Kidney (tissue), 13 donors: ENCODE measurements at regions not wholly inside any gene's neighbourhood (a gene's known extent, or its start where the extent isn't known, plus 50 kb on each side); places are given as distances from the start of the nearest gene placed in this dataset.
A peak's percentile ranks its signal among the peaks of the same experiment; 100 is the strongest.

Source experiments
- DNase-seq, 5 donors: peaks; one replicate each; pipeline ENCODE4 v3.0.0-alpha.2; 2013 to 2020
- FAIRE-seq: peaks from 2 replicates; lab custom pipeline; 2012; peaks lifted over from hg19 to GRCh38; lab: Jason Lieb, UNC
- H3K27ac ChIP-seq, 2 donors: one replicate each; pipeline ENCODE4 v1.7.0; 2013; ENCODE audit warnings: low read depth in 2 of 2, low read length in 2 of 2, inconsistent platforms in 1 of 2
- H3K27me3 ChIP-seq: one replicate; pipeline ENCODE4 v1.7.1; 2013; ENCODE audit warnings: low read length, inconsistent platforms; ENCODE audit not compliant: control insufficient read depth, insufficient read depth
- H3K36me3 ChIP-seq, 3 donors: one replicate each; pipeline versions ENCODE4 v1.7.0 to v1.7.1; 2013; ENCODE audit warnings: low read length in 3 of 3, control low read depth in 1 of 3, inconsistent platforms in 1 of 3; ENCODE audit not compliant: insufficient read depth in 3 of 3, control insufficient read depth in 2 of 3
- H3K4me1 ChIP-seq, 3 donors: one replicate each; pipeline versions ENCODE4 v1.7.0 to v1.7.1; 2013; ENCODE audit warnings: low read length in 3 of 3, inconsistent platforms in 1 of 3, low read depth in 1 of 3; ENCODE audit not compliant: control insufficient read depth in 2 of 3, insufficient read depth in 2 of 3
- H3K4me3 ChIP-seq, 3 donors: one replicate each; pipeline versions ENCODE4 v1.7.0 to v1.8.1; 2013; ENCODE audit warnings: low read length in 3 of 3, control low read depth in 1 of 3, inconsistent platforms in 1 of 3
- H3K9ac ChIP-seq, 3 donors: one replicate each; pipeline versions ENCODE4 v1.7.0 to v1.7.1; 2013; ENCODE audit warnings: low read length in 3 of 3, control low read depth in 1 of 3, inconsistent platforms in 1 of 3
- H3K9me3 ChIP-seq, 3 donors: one replicate each; pipeline versions ENCODE4 v1.7.0 to v1.7.1; 2013; ENCODE audit warnings: low read length in 3 of 3, control low read depth in 1 of 3, inconsistent platforms in 1 of 3; ENCODE audit not compliant: control insufficient read depth in 2 of 3, insufficient read depth in 1 of 3
- intact Hi-C: fragments of 100-400 bp; cut with DNase I; formaldehyde crosslinking; loops from one replicate; pipeline ENCODE4 v1.11.1; 2022
- TF ChIP-seq, protein P1 (sequence below): IDR thresholded peaks from 3 replicates; pipeline ENCODE4 v1.5.1; 2012; ENCODE audit warnings: mild to moderate bottlenecking, moderate library complexity, borderline replicate concordance; ENCODE audit not compliant: insufficient read depth; ENCODE audit errors: extremely low read depth
- donor health status: control.
- donor health status: control.
- donor health status: control.
- donor health status: control.
- donor health status: control.
- donor health status: DM: yes; HTN: yes; CAD: no.
- donor health status: Normal renal cell carcinoma (clear cell type).

DNA sequence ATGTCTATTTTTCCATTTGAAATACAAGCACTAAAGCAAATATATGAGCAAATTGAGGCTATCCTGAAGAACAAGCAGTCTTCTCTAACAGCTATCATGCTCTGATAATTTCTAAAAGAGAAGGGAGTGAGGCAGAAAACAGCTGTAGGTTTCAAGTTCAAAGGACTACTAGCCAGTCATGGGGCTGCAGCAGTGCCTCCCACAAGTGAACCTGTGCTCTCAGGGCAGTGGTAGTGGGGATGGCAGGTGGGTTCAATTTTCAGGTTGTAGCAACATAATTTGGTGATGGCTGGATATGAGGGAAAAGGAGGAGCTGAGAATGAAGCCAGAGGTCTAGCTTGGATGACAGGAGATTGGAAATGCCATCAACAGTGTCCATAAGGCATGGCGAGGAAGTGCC is 93.5 kb upstream of the ARHGAP20 start:
- FAIRE-seq = no peak

DNA sequence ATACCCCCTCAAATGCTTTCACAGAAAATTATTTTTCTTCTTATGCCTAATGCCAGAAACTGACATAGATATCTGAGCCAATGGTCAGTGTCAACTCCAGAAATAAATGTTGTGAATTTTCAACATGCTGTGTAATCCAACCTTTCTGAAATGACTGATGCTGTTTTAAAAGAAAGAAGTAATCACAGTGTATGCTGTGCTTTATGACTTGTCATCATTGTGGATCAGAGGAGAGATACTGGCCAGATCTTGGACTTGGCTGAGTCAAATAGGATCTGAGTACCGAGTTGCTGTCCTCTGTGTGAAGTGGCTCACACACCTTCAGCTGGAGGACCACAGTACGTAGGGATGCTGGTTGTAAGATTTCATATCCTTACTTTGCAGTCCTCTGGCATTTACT is 89.9 kb upstream of the ARHGAP20 start:
- no peak overlapping the region for H3K27ac ChIP-seq
- FAIRE-seq = no peak
- DNase-seq = no peak
- intact Hi-C loops = no loop called here
- no peak overlapping the region for H3K4me3 ChIP-seq
- no peaks in the 10 kb centered on the region for H3K36me3 ChIP-seq
- no peaks in the 10 kb centered on the region for H3K9me3 ChIP-seq
- no peaks in the 10 kb centered on the region for H3K27me3 ChIP-seq
- TF ChIP-seq, protein P1, sequence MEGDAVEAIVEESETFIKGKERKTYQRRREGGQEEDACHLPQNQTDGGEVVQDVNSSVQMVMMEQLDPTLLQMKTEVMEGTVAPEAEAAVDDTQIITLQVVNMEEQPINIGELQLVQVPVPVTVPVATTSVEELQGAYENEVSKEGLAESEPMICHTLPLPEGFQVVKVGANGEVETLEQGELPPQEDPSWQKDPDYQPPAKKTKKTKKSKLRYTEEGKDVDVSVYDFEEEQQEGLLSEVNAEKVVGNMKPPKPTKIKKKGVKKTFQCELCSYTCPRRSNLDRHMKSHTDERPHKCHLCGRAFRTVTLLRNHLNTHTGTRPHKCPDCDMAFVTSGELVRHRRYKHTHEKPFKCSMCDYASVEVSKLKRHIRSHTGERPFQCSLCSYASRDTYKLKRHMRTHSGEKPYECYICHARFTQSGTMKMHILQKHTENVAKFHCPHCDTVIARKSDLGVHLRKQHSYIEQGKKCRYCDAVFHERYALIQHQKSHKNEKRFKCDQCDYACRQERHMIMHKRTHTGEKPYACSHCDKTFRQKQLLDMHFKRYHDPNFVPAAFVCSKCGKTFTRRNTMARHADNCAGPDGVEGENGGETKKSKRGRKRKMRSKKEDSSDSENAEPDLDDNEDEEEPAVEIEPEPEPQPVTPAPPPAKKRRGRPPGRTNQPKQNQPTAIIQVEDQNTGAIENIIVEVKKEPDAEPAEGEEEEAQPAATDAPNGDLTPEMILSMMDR = no peak
- H3K9ac ChIP-seq = no peak overlapping the region
- no peaks in the 10 kb centered on the region for H3K4me1 ChIP-seq

More for the DNA sequence above, 93.5 kb upstream of the ARHGAP20 start:
- Histone ChIP-seq H3K9me3 (no peaks in the 10 kb centered on the region), H3K27me3 (no peaks in the 10 kb centered on the region), H3K27ac (no peak overlapping the region), H3K36me3 (no peaks in the 10 kb centered on the region), H3K4me3 (no peak overlapping the region), H3K4me1 (no peaks in the 10 kb centered on the region), H3K9ac (no peak overlapping the region)
- TF ChIP-seq, protein P1 = no peak
- intact Hi-C loops = no loop called here
- peak in 4 of 5 donors; percentile 43 to 71 (median 48) for DNase-seq

DNA sequence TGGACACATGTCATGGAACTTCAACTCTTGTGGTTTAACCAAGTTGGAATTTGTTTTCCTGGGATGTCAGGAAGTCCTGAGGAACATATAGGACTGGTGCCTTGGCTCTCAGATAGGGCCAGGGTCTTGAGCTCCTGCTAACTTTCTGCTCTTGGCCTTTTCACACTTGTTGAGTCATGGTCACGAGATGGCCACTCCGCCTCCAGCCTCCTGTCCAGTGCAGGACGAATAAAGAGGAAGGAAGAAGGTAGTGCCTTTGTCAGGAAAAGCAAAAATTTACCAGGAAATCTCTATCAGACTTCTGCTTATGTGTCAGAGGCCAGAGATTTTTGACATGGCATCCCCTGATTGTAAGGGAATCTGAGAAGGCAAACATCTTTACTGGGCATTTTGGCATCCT is 89.1 kb upstream of the ARHGAP20 start:
- Histone ChIP-seq H3K36me3 (no peaks in the 10 kb centered on the region), H3K9ac (no peak overlapping the region), H3K4me1 (no peaks in the 10 kb centered on the region), H3K27ac (no peak overlapping the region), H3K9me3 (no peaks in the 10 kb centered on the region), H3K4me3 (no peak overlapping the region), H3K27me3 (no peaks in the 10 kb centered on the region)
- FAIRE-seq = no peak
- intact Hi-C loops = no loop called here
- TF ChIP-seq, protein P1 = no peak
- DNase-seq = no peak
